A549 (cell line): ENCODE measurements at regions not wholly inside any gene's neighbourhood (a gene's known extent, or its start where the extent isn't known, plus 50 kb on each side); places are given as distances from the start of the nearest gene placed in this dataset.

Source experiments
- CTCF ChIP-seq: fragments of >200 bp; sonication (Bioruptor Twin); formaldehyde crosslinking; IDR thresholded peaks from 3 replicates; pipeline ENCODE4 v1.5.1; 2016
- JUNB ChIP-seq: fragments of >200 bp; sonication (Bioruptor Twin); formaldehyde crosslinking; IDR thresholded peaks from 2 replicates; pipeline ENCODE4 v1.6.1; 2016
- MAX ChIP-seq: IDR thresholded peaks from 2 replicates; pipeline ENCODE4 v1.6.1; 2012
- TP53 ChIP-seq: fragments of 250-450 bp; sonication (Bioruptor Pico); IDR thresholded peaks from 2 replicates; pipeline ENCODE4 v1.5.0; 2021; ENCODE audit warnings: mild to moderate bottlenecking, moderate library complexity
- USF2 ChIP-seq: fragments of 450-650 bp; IDR thresholded peaks from 2 replicates; pipeline ENCODE4 v1.6.1; 2014; ENCODE audit warnings: antibody characterized with exemption

- TF ChIP-seq TP53 = no peak
- no peak for TF ChIP-seq CTCF
- no peak for TF ChIP-seq USF2
- no peak for TF ChIP-seq JUNB
- TF ChIP-seq MAX = no peak
Measured at GRCh38 chr9:95645579-95645978, 128.8 kb upstream of the PTCH1 start.
